ENCODE measurements at regions not wholly inside any gene's neighbourhood (a gene's known extent, or its start where the extent isn't known, plus 50 kb on each side); places are given as distances from the start of the nearest gene placed in this dataset.

- Histone ChIP-seq H3K9me3 (replicated peaks; ENCODE audit: control insufficient read depth, insufficient read depth, low read length) (no peaks in the 10 kb centered on the region), H3K4me3 (replicated peaks in 1 of 3; ENCODE audit: insufficient read depth in 1 of 3, low read depth in 1 of 3, low read length in 3 of 3) (no peak overlapping the region), H3K9me1 (replicated peaks; ENCODE audit: control insufficient read depth, extremely low read depth, insufficient read depth, low read length) (no peaks in the 10 kb centered on the region), H3K4me1 (ENCODE audit: control insufficient read depth, extremely low read depth, insufficient read depth, low read length) (peaks cover 4% of the 10 kb centered on the region), H3K36me3 (ENCODE audit: control insufficient read depth in 2 of 2, extremely low read depth in 1 of 2, insufficient read depth in 2 of 2, low read length in 2 of 2) (no peaks in the 10 kb centered on the region), H4K20me1 (replicated peaks; ENCODE audit: control insufficient read depth, extremely low read depth, insufficient read depth, low read length) (no peaks in the 10 kb centered on the region), H2AFZ (ENCODE audit: low read depth, low read length) (no peak overlapping the region), H3K9ac (replicated peaks; ENCODE audit: extremely low read depth, insufficient read depth, low read length) (no peak overlapping the region), H3K79me2 (ENCODE audit: control insufficient read depth, insufficient read depth, low read length) (no peaks in the 10 kb centered on the region), H3K27me3 (ENCODE audit: control insufficient read depth in 2 of 2, insufficient read depth in 2 of 2, low read length in 2 of 2) (peaks cover 4 to 6% of the 10 kb centered on the region in 2 experiments), H3K27ac (ENCODE audit: insufficient read depth, low read depth, low read length) (no peak overlapping the region), H3K4me2 (ENCODE audit: insufficient read depth, low read length) (no peak overlapping the region)
- dilution Hi-C loops (cut with MboI; ENCODE audit: extremely low pct_ligation_motif_present, low sequenced_read_pairs) (no loop called here), intact Hi-C loops (cut with micrococcal nuclease) (no loop called here)
- DNase-seq (ENCODE audit: low read depth, low spot score) = no peak
- BruUV-seq (replicated peaks) = no TSS peak
- ChIA-PET CTCF (no interaction called here), POLR2A (no interaction called here)
- TF ChIP-seq EZH2 (IDR thresholded peaks at IDR 0.05; ENCODE audit: borderline replicate concordance, low read depth, low read length, severe bottlenecking) (no peak), GATA2 (IDR thresholded peaks at IDR 0.05; ENCODE audit: insufficient read depth, insufficient read length, low read depth, low read length) (no peak), JUN (IDR thresholded peaks at IDR 0.05; ENCODE audit: borderline replicate concordance, insufficient read depth, insufficient read length, low read depth) (no peak), POLR2A (IDR thresholded peaks at IDR 0.05; ENCODE audit: low read depth, low read length) (no peak), CTCF (IDR thresholded peaks at IDR 0.05; ENCODE audit: extremely low read depth in 1 of 2, insufficient read depth in 1 of 2, low read depth in 1 of 2, low read length in 2 of 2) (no peak), MYC (IDR thresholded peaks at IDR 0.05; ENCODE audit: low read depth, low read length) (no peak), FOS (IDR thresholded peaks at IDR 0.05; ENCODE audit: borderline replicate concordance, insufficient read depth, low read length) (no peak), POLR2AphosphoS5 (IDR thresholded peaks at IDR 0.05; ENCODE audit: insufficient read depth, low read depth, low read length) (no peak), MAX (IDR thresholded peaks at IDR 0.05; ENCODE audit: insufficient read depth, insufficient read length) (no peak)
- FAIRE-seq = no peak
These were observed 119.7 kb downstream of the MACROH2A1 start for GRCh38 chr5:135279328-135279727.
